MCF 10A (cell line): ENCODE measurements at regions not wholly inside any gene's neighbourhood (a gene's known extent, or its start where the extent isn't known, plus 50 kb on each side); places are given as distances from the start of the nearest gene placed in this dataset.
A peak's percentile ranks its signal among the peaks of the same experiment; 100 is the strongest.

ENCODE experiments used
- BruUV-seq: library from RNA; stranded (reverse); fragments of 400-500 nt; replicated peaks from 2 replicates; lab custom pipeline; 2021; lab: Mats Ljungman, UMichigan
- CTCF ChIA-PET: fragments of 300-600 bp; sonication (Branson Sonifier 250); formaldehyde crosslinking; extraction: SDS; loops from one replicate; lab custom pipeline; 2021; ENCODE audit warnings: antibody characterized with exemption, inconsistent platforms; lab: Yijun Ruan, JAX
- POLR2A ChIA-PET: fragments of 300-600, 350-650 bp; sonication (Branson Sonifier 250); formaldehyde crosslinking; extraction: SDS; loops from one replicate; lab custom pipeline; 2020; ENCODE audit warnings: antibody characterized with exemption, inconsistent platforms; lab: Yijun Ruan, JAX
- DNase-seq: peaks from one replicate; pipeline ENCODE4 v3.0.0-alpha.2; 2018; ENCODE audit not compliant: unreplicated experiment
- H3K27ac Mint-ChIP-seq: one replicate; pipeline ENCODE4 v1.8.0; 2022; ENCODE audit warnings: mild to moderate bottlenecking, low read depth, mixed read lengths; ENCODE audit not compliant: unreplicated experiment
- H3K27me3 Mint-ChIP-seq: one replicate; pipeline ENCODE4 v1.8.0; 2022; ENCODE audit warnings: mixed read lengths; ENCODE audit not compliant: insufficient read depth, unreplicated experiment
- H3K36me3 Mint-ChIP-seq: one replicate; pipeline ENCODE4 v1.8.0; 2022; ENCODE audit warnings: mild to moderate bottlenecking, moderate library complexity, mixed read lengths; ENCODE audit not compliant: insufficient read depth, unreplicated experiment
- H3K4me1 Mint-ChIP-seq: one replicate; pipeline ENCODE4 v1.8.0; 2022; ENCODE audit warnings: mixed read lengths; ENCODE audit not compliant: insufficient read depth, unreplicated experiment
- H3K4me3 Mint-ChIP-seq: one replicate; pipeline ENCODE4 v1.8.0; 2022; ENCODE audit warnings: mild to moderate bottlenecking, moderate library complexity, mixed read lengths; ENCODE audit not compliant: unreplicated experiment
- H3K9me3 Mint-ChIP-seq: one replicate; pipeline ENCODE4 v1.8.0; 2022; ENCODE audit warnings: mixed read lengths; ENCODE audit not compliant: unreplicated experiment
- intact Hi-C: fragments of 100-400 bp; cut with micrococcal nuclease; formaldehyde crosslinking; loops from 2 replicates; pipeline ENCODE4 v1.14.1; 2022
- TF ChIP-seq, protein P1 (sequence below): fragments of 200-600 bp; IDR thresholded peaks from one replicate; pipeline ENCODE4 v1.8.0; 2022; ENCODE audit warnings: antibody characterized with exemption, mild to moderate bottlenecking; ENCODE audit not compliant: unreplicated experiment

DNA sequence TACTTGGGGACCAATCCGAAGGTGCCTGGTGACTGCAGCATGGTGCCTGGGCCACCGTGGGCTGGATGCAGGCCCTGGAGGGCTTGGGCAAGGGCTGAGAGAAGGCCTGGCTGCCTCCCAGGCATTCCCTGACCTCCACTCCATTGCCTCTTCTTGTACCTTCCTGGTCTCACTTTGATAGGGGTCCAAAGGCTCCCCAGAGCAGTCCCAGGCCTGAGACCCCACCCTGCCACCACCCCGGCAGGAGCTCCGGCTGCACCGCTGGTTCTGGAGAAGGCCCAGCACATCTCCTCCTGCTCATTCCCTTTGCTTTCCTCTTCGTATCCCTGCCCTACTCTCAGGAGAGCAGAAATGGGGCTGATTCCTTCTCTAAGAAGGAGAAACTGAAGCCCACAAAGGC is 133.3 kb upstream of the IPO9 start:
- intact Hi-C loops = loop anchor here (1.0 to 2.0 kb wide), 4 partner anchors 45 to 165 kb away; no protein-coding TSS in a partner anchor
- no peaks in the 10 kb centered on the region for H3K36me3 Mint-ChIP-seq
- H3K9me3 Mint-ChIP-seq = no peaks in the 10 kb centered on the region
- BruUV-seq = no TSS peak
- POLR2A ChIA-PET = interaction anchor here (1.2 to 3.0 kb wide), 7 partner anchors 9 to 135 kb away, joined by 4 to 11 read pairs (median 6); no protein-coding TSS in a partner anchor
- peak overlapping the region; percentile 44 for H3K27ac Mint-ChIP-seq
- no peaks in the 10 kb centered on the region for H3K27me3 Mint-ChIP-seq
- DNase-seq = no peak
- TF ChIP-seq, protein P1, sequence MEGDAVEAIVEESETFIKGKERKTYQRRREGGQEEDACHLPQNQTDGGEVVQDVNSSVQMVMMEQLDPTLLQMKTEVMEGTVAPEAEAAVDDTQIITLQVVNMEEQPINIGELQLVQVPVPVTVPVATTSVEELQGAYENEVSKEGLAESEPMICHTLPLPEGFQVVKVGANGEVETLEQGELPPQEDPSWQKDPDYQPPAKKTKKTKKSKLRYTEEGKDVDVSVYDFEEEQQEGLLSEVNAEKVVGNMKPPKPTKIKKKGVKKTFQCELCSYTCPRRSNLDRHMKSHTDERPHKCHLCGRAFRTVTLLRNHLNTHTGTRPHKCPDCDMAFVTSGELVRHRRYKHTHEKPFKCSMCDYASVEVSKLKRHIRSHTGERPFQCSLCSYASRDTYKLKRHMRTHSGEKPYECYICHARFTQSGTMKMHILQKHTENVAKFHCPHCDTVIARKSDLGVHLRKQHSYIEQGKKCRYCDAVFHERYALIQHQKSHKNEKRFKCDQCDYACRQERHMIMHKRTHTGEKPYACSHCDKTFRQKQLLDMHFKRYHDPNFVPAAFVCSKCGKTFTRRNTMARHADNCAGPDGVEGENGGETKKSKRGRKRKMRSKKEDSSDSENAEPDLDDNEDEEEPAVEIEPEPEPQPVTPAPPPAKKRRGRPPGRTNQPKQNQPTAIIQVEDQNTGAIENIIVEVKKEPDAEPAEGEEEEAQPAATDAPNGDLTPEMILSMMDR = no peak
- H3K4me1 Mint-ChIP-seq = peaks cover 32% of the 10 kb centered on the region
- CTCF ChIA-PET = interaction anchor here (0.6 to 6.9 kb wide), 13 partner anchors 9 to 182 kb away, joined by 3 to 83 read pairs (median 6); no protein-coding TSS in a partner anchor
- H3K4me3 Mint-ChIP-seq = no peak overlapping the region

- ChIA-PET POLR2A (interaction anchor here (0.5 to 3.0 kb wide), 12 partner anchors 9 to 154 kb away, joined by 3 to 11 read pairs (median 4); no protein-coding TSS in a partner anchor), CTCF (interaction anchor here (0.6 to 6.9 kb wide), 15 partner anchors 8 to 183 kb away, joined by 3 to 83 read pairs (median 5); no protein-coding TSS in a partner anchor)
- TF ChIP-seq, protein P1 = peak; percentile 6
- Mint-ChIP-seq H3K36me3 (no peaks in the 10 kb centered on the region), H3K27me3 (no peaks in the 10 kb centered on the region), H3K9me3 (no peaks in the 10 kb centered on the region), H3K4me3 (peak overlapping the region; percentile 28), H3K27ac (peak overlapping the region; percentile 44), H3K4me1 (peaks cover 32% of the 10 kb centered on the region)
- intact Hi-C loops = loop anchor here (1.0 to 2.0 kb wide), 4 partner anchors 46 to 165 kb away; no protein-coding TSS in a partner anchor
- DNase-seq = peak; percentile 100
- BruUV-seq = no TSS peak
These were observed 132.7 kb upstream of the IPO9 start for GRCh38 chr1:201696217-201696761.

- POLR2A ChIA-PET = interaction anchor here (0.6 to 3.0 kb wide), 7 partner anchors 10 to 224 kb away, joined by 3 to 11 read pairs (median 3); no protein-coding TSS in a partner anchor
- H3K4me1 Mint-ChIP-seq = peaks cover 32% of the 10 kb centered on the region
- H3K27ac Mint-ChIP-seq = no peak overlapping the region
- H3K27me3 Mint-ChIP-seq = no peaks in the 10 kb centered on the region
- CTCF ChIA-PET = interaction anchor here (0.5 to 6.9 kb wide), 13 partner anchors 7 to 262 kb away, joined by 3 to 83 read pairs (median 6); no protein-coding TSS in a partner anchor
- intact Hi-C loops = loop anchor here (2.0 kb wide), 2 partner anchors 138 to 166 kb away; no protein-coding TSS in a partner anchor
- no peak overlapping the region for H3K4me3 Mint-ChIP-seq
- DNase-seq = no peak
- H3K36me3 Mint-ChIP-seq = no peaks in the 10 kb centered on the region
- no peaks in the 10 kb centered on the region for H3K9me3 Mint-ChIP-seq
- no TSS peak for BruUV-seq
- TF ChIP-seq, protein P1 = no peak
These were observed 131.8 kb upstream of the IPO9 start for GRCh38 chr1:201697174-201697573.

- ChIA-PET CTCF (interaction anchor here (0.7 to 26.0 kb wide), 11 partner anchors 11 to 470 kb away, joined by 3 to 1744 read pairs (median 29); partner anchors contain the start of gene NAV1), POLR2A (interaction anchor here (0.6 to 0.7 kb wide), 3 partner anchors 23 to 142 kb away, joined by 3 read pairs; no protein-coding TSS in a partner anchor)
- TF ChIP-seq, protein P1 = no peak
- Mint-ChIP-seq H3K4me3 (no peak overlapping the region), H3K4me1 (peaks cover 28% of the 10 kb centered on the region), H3K27ac (no peak overlapping the region), H3K36me3 (no peaks in the 10 kb centered on the region), H3K9me3 (no peaks in the 10 kb centered on the region), H3K27me3 (no peaks in the 10 kb centered on the region)
- no TSS peak for BruUV-seq
- intact Hi-C loops = loop anchor here (10.0 kb wide), 1 partner anchor 257 kb away; no protein-coding TSS in a partner anchor
- no peak for DNase-seq
These were observed 127.1 kb upstream of the IPO9 start for GRCh38 chr1:201701831-201702230.
